Thyroid gland (tissue), 4 donors: ENCODE measurements at regions not wholly inside any gene's neighbourhood (a gene's known extent, or its start where the extent isn't known, plus 50 kb on each side); places are given as distances from the start of the nearest gene placed in this dataset.

Source experiments
- POLR2A ChIP-seq, 2 donors: fragments of 450-650 bp; IDR thresholded peaks; one replicate each; pipeline ENCODE4 v1.6.1; 2017; ENCODE audit warnings: antibody characterized with exemption in 2 of 2, mild to moderate bottlenecking in 2 of 2, moderate library complexity in 1 of 2
- TF ChIP-seq, protein P1 (sequence below), 6 experiments: fragments of 200-600 bp in 3 of 6; fragments of 450-650 bp in 3 of 6; sonication (generic) in 3 of 6; IDR thresholded peaks; one replicate each; pipeline ENCODE4 v1.5.1; 2016 to 2019; ENCODE audit warnings: antibody characterized with exemption in 6 of 6, mild to moderate bottlenecking in 2 of 6, inconsistent platforms in 1 of 6, moderate library complexity in 1 of 6

DNA sequence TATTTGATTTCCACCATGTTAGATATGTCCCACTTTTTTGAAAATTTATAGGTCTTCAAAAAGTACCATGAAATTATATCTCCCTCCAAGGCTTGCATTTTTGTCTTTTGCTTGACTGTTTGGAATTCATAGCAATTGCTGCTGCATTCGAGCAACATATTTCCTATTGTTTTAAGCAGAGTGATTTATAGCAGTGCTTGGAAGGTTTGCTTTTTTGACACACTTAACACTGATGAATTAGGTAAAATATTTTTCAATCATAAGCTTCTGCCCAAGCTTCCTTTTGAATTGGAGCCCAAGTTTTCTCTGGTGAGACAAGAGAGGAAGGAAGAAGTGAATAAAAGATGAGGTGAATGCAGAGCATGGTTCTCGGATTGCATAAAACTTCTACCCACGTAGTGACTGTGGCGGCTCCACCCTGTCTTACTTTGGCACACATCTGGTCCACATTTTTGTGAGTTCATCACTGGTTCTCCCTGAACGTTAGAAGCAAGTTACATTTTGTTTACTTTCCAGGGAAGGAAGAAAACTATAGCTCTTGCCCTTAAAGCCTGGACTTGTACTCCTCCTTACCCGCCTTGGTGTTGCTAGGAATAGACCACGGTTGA lies 667.0 kb downstream of the TSN start:
- TF ChIP-seq, protein P1, sequence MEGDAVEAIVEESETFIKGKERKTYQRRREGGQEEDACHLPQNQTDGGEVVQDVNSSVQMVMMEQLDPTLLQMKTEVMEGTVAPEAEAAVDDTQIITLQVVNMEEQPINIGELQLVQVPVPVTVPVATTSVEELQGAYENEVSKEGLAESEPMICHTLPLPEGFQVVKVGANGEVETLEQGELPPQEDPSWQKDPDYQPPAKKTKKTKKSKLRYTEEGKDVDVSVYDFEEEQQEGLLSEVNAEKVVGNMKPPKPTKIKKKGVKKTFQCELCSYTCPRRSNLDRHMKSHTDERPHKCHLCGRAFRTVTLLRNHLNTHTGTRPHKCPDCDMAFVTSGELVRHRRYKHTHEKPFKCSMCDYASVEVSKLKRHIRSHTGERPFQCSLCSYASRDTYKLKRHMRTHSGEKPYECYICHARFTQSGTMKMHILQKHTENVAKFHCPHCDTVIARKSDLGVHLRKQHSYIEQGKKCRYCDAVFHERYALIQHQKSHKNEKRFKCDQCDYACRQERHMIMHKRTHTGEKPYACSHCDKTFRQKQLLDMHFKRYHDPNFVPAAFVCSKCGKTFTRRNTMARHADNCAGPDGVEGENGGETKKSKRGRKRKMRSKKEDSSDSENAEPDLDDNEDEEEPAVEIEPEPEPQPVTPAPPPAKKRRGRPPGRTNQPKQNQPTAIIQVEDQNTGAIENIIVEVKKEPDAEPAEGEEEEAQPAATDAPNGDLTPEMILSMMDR (IDR thresholded peaks at IDR 0.05) = no peak
- TF ChIP-seq POLR2A (IDR thresholded peaks at IDR 0.05) = no peak
